Right lobe of liver (tissue), 4 donors: ENCODE measurements at regions not wholly inside any gene's neighbourhood (a gene's known extent, or its start where the extent isn't known, plus 50 kb on each side); places are given as distances from the start of the nearest gene placed in this dataset.

Experiments
- POLR2A ChIP-seq: fragments of 450-650 bp; IDR thresholded peaks from one replicate; pipeline ENCODE4 v1.6.1; 2017; ENCODE audit warnings: antibody characterized with exemption, mild to moderate bottlenecking
- TF ChIP-seq, protein P1 (sequence below), 4 donors: fragments of 200-600 bp in 3 of 4; fragments of 450-650 bp in 1 of 4; IDR thresholded peaks; one replicate each; pipeline versions ENCODE4 v1.5.1 to v1.8.0; 2016 to 2022; ENCODE audit warnings: antibody characterized with exemption in 4 of 4, mild to moderate bottlenecking in 2 of 4
- donor health status: DM: no; HTN: no; CAD: no.
- donor health status: DM: no; HTN: no; CAD: no.
- donor health status: DM: no; HTN: yes; CAD: no.

DNA sequence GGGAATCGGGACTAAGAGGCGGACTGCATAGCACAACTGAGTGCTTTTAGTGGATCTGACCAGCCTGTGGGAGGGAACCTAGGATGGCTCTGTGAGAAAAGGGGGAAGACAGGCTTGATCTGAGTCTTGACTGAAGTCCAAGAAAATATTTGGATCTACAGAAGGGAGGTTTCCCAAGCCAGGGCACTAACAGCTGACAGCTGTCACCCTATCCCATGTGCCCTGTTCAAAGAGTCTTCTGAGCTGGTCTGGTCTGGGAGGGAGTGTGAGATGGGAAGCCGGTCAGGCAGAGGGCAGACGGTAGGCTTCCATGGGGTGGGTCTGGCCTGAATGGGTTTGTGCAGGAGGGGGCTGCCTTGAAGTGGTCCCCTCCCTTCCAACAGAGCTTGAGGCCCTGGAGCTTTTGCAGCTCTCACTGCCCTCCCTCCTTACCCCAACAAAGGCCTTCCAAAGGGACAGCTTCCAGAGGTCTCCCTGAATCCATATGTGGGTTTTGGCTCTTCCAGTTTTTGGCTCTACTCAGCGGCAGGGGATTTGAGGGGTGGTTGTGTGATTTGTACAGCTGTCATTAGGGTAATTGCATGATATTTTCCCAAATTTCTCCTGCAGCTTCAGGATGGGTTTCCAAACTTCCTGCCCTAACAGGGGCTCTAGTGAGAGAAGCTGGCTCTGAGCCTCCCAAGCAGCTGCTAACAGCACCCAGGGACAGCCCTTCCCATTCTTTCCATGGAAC, 643.7 kb downstream of the BCOR start:
- TF ChIP-seq, protein P1, sequence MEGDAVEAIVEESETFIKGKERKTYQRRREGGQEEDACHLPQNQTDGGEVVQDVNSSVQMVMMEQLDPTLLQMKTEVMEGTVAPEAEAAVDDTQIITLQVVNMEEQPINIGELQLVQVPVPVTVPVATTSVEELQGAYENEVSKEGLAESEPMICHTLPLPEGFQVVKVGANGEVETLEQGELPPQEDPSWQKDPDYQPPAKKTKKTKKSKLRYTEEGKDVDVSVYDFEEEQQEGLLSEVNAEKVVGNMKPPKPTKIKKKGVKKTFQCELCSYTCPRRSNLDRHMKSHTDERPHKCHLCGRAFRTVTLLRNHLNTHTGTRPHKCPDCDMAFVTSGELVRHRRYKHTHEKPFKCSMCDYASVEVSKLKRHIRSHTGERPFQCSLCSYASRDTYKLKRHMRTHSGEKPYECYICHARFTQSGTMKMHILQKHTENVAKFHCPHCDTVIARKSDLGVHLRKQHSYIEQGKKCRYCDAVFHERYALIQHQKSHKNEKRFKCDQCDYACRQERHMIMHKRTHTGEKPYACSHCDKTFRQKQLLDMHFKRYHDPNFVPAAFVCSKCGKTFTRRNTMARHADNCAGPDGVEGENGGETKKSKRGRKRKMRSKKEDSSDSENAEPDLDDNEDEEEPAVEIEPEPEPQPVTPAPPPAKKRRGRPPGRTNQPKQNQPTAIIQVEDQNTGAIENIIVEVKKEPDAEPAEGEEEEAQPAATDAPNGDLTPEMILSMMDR (IDR thresholded peaks at IDR 0.05): no peak
- TF ChIP-seq POLR2A: no peak
